KMS-11 (cell line): ENCODE measurements at regions not wholly inside any gene's neighbourhood (a gene's known extent, or its start where the extent isn't known, plus 50 kb on each side); places are given as distances from the start of the nearest gene placed in this dataset.

Experiments used
- H2AFZ ChIP-seq: fragments of 200-600 bp; sonication (generic); 2 replicates; pipeline ENCODE4 v1.6.1; 2016; ENCODE audit warnings: antibody characterized with exemption, mixed run types, low read depth
- H3K27ac ChIP-seq: fragments of 200-600 bp; sonication (generic); 2 replicates; pipeline ENCODE4 v1.6.1; 2016; ENCODE audit warnings: mild to moderate bottlenecking, mixed run types
- H3K27me3 ChIP-seq: fragments of 200-600 bp; sonication (generic); 2 replicates; pipeline ENCODE4 v1.6.1; 2017; ENCODE audit warnings: mild to moderate bottlenecking, low read depth, mixed run types, moderate library complexity; ENCODE audit not compliant: insufficient read depth
- H3K36me3 ChIP-seq: fragments of 200-600 bp; sonication (generic); 2 replicates; pipeline ENCODE4 v1.6.1; 2017; ENCODE audit warnings: mild to moderate bottlenecking, mixed run types; ENCODE audit not compliant: insufficient read depth
- H3K4me1 ChIP-seq: fragments of 200-600 bp; sonication (generic); 2 replicates; pipeline ENCODE4 v1.6.1; 2016; ENCODE audit warnings: mild to moderate bottlenecking, low read depth, mixed run types; ENCODE audit not compliant: poor library complexity, severe bottlenecking
- H3K4me2 ChIP-seq: fragments of 200-600 bp; sonication (generic); 2 replicates; pipeline ENCODE4 v1.7.0; 2016; ENCODE audit warnings: mild to moderate bottlenecking, mixed run types
- H3K4me3 ChIP-seq: fragments of 200-600 bp; sonication (generic); IDR thresholded peaks from 2 replicates; pipeline ENCODE4 v1.6.1; 2017; ENCODE audit warnings: low read depth, low read length, mixed read lengths; ENCODE audit not compliant: insufficient read depth
- H3K79me2 ChIP-seq: fragments of 200-600 bp; sonication (generic); 2 replicates; pipeline ENCODE4 v1.6.1; 2016; ENCODE audit warnings: low read depth, mixed run types; ENCODE audit not compliant: insufficient read depth
- H3K9ac ChIP-seq: fragments of 200-600 bp; sonication (generic); 2 replicates; pipeline ENCODE4 v1.6.1; 2016; ENCODE audit warnings: mild to moderate bottlenecking, mixed run types
- H4K20me1 ChIP-seq: fragments of 200-600 bp; sonication (generic); 2 replicates; pipeline ENCODE4 v1.6.1; 2016; ENCODE audit warnings: mild to moderate bottlenecking, mixed run types; ENCODE audit not compliant: insufficient read depth
- TF ChIP-seq, protein P1 (sequence below): fragments of 200-600 bp; sonication (generic); conservative IDR thresholded peaks from 2 replicates; pipeline ENCODE4 v1.6.1; 2017; ENCODE audit warnings: low read depth, mild to moderate bottlenecking, antibody characterized with exemption, low read length, moderate library complexity, mixed read lengths

DNA sequence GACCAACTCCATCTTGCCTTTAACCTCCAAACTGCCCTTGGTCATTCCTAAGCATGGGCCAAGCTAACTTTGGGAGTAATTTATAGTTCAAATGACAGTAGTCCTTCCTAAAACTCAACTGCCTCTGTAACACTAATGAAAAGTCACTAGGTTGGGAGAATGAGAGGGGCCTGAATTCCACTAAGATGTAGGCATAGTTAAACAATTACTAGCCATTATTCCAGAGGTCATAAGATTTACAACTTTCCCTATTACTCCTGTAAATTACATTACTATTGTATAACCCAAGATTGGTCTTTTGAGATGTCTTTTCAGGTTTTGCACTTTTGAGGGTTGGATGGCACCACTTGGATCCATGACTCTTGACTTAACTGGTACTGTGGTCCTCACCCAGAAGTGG, 94.6 kb downstream of the SPP2 start:
- TF ChIP-seq, protein P1, sequence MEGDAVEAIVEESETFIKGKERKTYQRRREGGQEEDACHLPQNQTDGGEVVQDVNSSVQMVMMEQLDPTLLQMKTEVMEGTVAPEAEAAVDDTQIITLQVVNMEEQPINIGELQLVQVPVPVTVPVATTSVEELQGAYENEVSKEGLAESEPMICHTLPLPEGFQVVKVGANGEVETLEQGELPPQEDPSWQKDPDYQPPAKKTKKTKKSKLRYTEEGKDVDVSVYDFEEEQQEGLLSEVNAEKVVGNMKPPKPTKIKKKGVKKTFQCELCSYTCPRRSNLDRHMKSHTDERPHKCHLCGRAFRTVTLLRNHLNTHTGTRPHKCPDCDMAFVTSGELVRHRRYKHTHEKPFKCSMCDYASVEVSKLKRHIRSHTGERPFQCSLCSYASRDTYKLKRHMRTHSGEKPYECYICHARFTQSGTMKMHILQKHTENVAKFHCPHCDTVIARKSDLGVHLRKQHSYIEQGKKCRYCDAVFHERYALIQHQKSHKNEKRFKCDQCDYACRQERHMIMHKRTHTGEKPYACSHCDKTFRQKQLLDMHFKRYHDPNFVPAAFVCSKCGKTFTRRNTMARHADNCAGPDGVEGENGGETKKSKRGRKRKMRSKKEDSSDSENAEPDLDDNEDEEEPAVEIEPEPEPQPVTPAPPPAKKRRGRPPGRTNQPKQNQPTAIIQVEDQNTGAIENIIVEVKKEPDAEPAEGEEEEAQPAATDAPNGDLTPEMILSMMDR, result no peak
- Histone ChIP-seq H3K36me3 (no peaks in the 10 kb centered on the region), H3K79me2 (no peaks in the 10 kb centered on the region), H3K4me2 (no peak overlapping the region), H3K27me3 (no peaks in the 10 kb centered on the region), H3K4me1 (no peaks in the 10 kb centered on the region), H4K20me1 (no peaks in the 10 kb centered on the region), H3K27ac (no peak overlapping the region), H2AFZ (no peak overlapping the region), H3K4me3 (no peak overlapping the region), H3K9ac (no peak overlapping the region)

DNA sequence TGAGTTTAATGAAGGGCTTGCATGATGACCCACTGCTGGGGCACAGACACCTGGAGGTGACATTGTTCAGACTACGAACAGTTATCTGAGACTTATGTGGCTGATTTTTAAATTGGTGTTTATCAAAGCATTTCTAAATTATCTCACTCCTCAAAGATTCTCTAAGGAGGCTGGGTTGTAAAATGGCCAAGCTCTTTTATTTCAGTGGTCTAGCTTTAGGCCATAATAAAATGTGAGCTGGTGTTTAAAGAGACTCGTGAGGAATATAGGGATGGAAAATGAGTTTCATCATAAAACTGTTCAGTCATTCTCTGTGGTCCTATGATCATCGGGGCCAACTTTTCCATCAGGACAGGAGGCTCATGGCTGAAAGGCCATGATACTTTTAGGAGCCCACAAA, 93.4 kb downstream of the SPP2 start:
- TF ChIP-seq, protein P1, result no peak
- Histone ChIP-seq H3K4me2 (no peak overlapping the region), H3K4me1 (no peaks in the 10 kb centered on the region), H3K36me3 (no peaks in the 10 kb centered on the region), H3K9ac (no peak overlapping the region), H3K4me3 (no peak overlapping the region), H3K27ac (no peak overlapping the region), H2AFZ (no peak overlapping the region), H3K27me3 (no peaks in the 10 kb centered on the region), H3K79me2 (no peaks in the 10 kb centered on the region), H4K20me1 (no peaks in the 10 kb centered on the region)

DNA sequence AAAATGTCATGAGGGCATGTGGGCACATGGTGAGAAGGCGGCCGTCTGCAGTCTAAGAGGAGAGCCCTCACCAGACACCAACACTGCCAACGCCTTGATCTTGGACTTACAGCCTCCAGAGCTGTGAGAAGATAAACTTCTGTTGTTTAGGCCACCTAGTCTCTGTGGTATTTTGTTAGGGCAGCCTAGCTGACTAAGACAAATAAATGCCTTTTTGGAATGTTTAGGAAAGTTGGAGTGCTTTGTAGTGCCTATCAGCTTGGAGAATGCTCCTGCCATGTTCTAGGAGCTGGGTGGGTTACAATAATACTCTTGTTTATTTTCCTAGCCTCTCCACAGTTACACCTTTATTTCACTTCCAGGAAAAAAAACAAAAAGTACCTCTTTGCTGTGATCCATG, 92.0 kb downstream of the SPP2 start:
- Histone ChIP-seq H4K20me1 (no peaks in the 10 kb centered on the region), H3K4me3 (no peak overlapping the region), H3K4me2 (no peak overlapping the region), H2AFZ (no peak overlapping the region), H3K27ac (no peak overlapping the region), H3K27me3 (no peaks in the 10 kb centered on the region), H3K36me3 (no peaks in the 10 kb centered on the region), H3K79me2 (no peaks in the 10 kb centered on the region), H3K9ac (no peak overlapping the region), H3K4me1 (no peaks in the 10 kb centered on the region)
- TF ChIP-seq, protein P1, result no peak

DNA sequence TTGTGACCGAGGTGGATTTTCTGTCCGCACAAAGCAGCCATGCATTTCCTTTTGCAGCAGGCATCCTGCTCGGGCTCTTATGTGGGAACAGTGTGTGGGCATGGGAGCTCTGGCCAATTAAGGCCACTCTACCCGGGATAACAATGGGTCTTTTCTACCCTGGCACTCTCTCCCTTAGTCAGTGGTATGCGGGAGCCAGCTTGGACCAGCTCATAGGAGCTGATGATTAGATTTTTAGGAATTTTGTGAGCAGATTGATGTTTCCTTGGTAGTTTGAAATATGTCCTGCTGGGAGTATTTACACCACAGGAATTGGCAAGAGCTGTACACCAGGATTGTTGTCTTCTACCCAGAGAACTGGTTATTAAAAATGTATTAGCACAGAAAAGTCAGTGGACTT, 89.3 kb downstream of the SPP2 start:
- H3K27ac ChIP-seq, result no peak overlapping the region
- H3K36me3 ChIP-seq, result no peaks in the 10 kb centered on the region

More for the DNA sequence above, 89.3 kb downstream of the SPP2 start:
- Histone ChIP-seq H3K79me2 (no peaks in the 10 kb centered on the region), H2AFZ (no peak overlapping the region), H3K27me3 (no peaks in the 10 kb centered on the region), H3K9ac (no peak overlapping the region), H3K4me2 (no peak overlapping the region), H3K4me1 (no peaks in the 10 kb centered on the region), H4K20me1 (no peaks in the 10 kb centered on the region), H3K4me3 (no peak overlapping the region)
- TF ChIP-seq, protein P1, result no peak
